ENCODE measurements at regions not wholly inside any gene's neighbourhood (a gene's known extent, or its start where the extent isn't known, plus 50 kb on each side); places are given as distances from the start of the nearest gene placed in this dataset.

DNA sequence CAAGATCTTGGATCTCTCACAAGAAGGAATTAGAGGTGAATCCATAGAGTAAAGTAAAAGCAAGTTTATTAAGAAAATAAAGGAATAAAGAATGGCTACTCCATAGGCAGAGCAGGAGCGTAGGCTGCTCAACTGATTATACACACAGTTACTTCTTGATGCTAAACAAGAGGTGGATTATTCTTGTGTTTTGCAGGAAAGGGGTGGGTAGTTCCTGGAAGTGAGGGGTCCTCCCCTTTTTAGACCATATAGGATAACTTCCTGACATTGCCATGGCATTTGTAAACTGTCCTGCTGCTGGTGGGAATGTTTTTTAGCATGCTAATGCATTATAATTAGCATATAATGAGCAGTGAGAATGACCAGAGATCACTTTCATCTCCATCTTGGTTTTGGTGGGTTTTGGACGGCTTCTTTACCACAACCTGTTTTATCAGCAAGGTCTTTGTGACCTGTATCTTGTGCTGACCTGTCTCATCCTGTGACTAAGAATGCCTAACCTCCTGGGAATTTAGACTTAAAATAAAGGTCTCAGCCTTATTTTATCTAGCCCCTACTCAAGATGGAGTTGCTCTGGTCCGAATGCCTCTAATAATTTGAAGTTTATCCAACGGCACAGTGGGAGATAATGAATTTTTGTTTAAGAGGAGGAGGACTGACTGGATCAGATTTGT, 165.7 kb upstream of the DMRT1 start:
- no peak for DNase-seq

DNA sequence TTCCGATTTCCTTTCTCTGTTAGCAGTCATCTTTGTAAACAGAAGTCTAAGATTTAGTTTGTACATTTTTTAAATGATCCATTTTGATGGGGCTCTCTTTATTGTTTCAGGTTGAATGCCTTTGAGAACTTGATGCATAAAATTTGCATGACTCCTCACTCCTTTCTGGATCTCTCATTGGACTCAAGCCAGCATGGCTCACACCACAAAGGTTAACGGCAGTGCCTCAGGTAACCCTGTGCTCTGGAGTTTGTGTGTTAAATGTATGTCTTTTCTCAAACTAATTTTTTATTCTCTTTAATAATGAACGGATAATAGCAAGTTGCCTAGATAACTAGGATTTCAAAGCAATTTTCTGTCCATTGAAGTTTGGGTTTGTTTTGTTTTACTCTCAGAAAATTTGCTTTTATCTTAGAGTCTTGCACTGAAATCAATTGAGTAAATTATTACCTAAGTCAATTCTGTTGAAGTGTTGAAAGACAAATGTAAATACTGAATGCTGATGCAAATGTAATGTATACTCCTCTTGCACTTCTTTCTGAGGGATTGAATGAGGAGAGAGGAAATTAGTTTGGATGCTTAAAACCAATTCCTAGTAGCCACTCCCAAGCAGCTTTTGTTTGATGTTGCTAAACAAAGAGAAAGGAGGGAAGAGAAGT, 164.6 kb upstream of the DMRT1 start:
- no peak for DNase-seq

DNA sequence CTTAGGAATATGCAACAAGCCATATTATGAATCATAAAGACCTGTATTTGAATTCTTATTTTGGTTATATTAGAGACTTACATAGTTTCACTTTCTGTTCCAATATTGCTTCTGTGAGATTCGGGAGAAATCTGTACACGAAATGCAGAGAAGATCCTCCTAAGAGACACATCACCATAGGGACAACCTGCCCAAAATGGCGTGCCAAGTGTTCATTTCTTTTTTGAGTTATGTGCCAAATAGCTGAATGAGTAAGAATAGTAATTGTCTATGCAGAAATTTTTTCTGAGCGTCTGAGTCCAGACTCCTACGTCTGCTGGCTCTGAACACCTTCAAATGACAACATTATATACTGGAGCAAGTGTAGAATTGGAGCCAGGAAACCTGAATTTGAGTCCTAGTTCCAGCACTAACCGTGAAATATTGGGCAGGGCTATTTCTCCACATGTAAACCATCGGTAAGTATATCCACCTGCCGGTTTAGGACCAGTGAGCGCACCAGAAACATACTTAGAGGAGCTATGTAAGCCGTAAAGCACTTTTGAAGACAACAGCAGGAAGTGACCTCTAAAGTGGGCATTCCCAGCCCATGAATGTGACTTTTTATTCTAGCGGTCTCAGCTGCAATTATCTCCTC, 163.9 kb upstream of the DMRT1 start:
- DNase-seq: no peak

DNA sequence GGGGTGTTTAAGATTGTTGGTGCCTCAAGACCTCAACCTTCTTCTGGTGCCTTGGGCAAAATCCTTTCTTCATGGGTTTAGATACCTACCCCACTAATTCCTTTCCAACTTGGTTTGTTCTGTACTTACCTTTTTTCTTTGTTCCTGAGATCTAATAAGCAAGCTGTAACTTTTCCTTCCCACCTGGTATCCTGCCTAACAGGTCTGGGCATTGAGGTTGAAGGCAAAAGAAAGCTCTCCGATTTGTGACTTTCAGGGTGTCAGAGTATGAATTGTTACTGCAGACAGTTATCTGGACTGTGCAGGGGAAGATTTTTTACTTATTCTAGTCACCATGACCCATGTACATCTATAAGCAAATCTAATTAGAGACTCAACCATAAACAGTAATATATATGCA, 162.6 kb upstream of the DMRT1 start:
- DNase-seq: no peak

DNA sequence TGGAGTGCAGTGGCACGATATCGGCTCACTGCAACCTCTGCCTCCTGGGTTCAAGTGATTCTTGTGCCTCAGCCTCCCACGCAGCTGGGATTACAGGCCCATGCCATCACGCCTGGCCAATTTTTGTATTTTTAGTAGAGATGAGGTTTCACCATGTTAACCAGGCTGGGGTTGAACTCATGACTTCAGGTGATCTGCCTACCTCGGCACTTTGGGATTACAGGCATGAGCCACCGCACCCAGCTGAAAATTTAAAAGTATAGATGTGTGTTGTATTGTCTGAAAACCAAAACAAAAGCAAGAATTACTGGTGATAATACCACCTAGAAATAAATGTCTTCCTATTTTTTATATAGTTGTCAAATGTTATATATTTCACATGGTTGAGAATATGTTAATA, 162.0 kb upstream of the DMRT1 start:
- DNase-seq: no peak

DNA sequence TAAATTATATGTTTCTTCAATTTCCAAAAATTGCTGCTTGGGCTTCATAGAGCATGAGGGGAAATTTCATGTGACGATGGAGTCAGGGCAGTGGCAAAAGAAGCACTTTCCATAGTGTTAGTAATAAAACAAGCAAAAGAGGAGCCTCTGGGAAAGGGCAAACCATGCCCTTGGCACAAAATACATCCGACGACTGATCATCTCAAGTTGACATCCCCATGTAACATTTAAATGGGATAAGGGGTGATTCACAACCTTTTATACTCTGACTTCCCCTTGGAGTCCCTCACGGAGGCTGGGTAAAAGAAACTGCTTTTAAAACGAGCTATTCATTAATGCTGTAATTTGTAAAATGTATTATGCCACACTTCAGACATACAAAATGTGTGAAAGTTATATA, 161.4 kb upstream of the DMRT1 start:
- DNase-seq: no peak

DNA sequence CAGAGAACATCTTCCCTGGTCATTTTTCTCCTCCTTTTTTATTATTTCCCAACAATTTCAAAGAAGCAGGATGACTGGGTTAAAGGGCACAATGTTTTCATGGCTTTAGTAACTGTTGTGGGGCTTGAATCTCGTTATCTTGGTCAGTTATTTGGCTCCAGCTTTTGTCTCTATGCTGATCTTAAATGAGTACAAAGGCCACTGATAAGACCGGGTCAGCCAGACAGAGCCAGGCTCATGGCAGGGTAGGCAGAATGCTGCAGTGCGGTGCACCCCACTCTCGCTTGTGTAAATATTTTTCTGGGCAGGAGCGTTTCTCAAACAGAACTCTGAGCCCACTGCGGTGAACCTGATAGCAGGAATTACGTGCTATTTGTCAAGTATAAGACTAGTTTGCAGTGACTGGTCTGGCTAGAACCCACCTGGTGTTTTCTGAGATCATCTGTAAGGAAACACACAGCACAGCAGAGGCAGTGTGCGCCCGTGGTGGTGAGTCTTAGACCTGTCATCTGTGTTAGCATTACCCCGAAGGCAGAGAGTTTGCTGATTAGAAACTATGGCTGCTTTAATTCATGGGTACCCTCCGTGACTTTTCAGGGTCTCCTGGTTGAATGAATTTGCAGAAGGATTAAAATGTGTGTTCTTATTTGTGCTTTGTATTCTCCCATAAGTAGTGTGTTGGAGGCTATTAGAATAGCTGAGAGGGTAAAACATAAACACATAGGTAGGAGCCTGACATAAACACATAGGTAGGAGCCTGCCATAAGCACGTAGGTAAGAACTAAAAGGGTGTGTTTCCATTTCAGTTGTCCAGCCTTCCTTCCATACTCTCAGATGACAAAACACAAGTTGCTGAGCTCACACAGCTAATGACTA, 158.6 kb upstream of the DMRT1 start:
- peak; percentile 23 for DNase-seq

DNA sequence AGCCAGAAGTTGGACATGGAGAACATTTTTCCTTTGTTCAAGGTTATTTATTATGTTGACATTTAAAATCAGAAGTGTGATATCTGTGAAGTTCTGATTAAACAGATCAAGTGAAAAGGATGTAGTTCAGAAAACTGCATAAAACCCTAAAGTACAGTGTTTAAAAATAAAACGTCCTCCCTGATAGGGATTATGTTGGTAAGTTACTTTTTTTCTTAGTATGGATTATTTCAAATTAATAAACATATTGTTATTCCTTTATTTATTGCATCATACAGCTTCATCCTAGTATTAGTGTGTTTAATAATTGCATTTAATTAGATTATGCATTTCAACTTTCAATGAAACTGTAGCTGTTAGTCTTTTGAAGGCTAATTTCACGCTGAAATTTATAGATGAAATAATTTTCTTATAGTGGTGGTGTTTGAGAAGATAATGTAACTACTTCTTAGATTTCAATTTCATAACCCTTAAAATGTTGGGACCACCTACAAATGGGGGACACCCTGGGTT, 157.9 kb upstream of the DMRT1 start:
- DNase-seq: no peak

DNA sequence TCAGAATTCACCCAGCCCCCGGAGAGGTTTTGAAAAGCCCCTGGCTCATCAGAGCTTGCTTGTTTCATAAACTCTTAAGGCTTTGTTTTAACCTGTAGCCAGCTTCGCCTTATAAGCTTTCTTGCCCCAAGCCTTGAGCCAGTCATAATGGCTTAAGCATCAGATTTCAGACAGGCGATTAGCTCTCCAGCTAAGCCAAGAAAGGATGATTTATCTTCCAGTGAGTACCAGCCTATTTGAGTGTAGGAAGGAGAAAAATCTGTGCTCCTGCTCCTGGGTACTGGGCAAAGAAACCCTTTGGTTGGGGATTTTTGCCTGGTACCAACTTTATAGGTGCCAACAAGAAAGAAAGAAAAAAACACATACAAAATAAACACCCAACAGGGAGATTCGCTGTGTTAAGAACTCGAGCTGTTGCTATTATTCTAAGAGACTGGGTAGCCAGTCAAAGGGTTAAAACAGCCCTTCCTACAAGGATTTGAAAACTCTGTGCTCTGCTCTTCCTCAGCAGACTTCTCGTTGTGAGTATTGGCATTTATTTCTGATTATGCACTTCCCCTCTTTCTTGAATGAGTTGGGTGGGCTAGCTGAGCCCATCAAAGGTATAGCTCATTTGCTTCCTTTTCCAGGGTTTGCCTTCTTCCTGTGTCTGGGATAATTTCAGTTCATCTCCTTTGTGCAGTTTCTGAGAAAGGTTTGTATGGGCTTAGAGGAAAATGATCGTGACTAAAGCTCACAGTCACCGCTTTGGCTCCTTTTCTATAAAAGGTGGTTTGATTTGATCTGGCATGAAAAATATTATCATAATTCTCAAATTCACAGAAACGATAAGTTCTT, 157.2 kb upstream of the DMRT1 start:
- peak; percentile 85 for DNase-seq

DNA sequence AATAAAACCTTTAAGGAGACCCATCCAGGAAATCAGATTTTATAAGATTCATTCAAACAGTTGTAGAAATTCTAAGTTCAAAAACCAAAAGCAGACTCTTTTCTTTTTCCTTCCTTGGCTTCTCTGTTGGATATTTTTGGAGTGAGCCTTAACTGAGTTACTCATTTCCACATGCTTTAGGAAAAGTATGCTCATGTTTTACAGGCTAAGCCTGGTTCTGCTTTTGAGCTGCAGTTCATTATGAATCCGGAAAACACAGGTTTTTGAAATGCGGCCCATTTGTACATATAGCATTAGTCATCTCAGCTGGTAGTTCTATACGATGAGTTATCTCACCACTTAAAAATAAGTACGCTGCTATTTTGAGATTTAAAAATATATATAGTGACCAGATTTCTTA, 156.6 kb upstream of the DMRT1 start:
- DNase-seq: peak; percentile 95

DNA sequence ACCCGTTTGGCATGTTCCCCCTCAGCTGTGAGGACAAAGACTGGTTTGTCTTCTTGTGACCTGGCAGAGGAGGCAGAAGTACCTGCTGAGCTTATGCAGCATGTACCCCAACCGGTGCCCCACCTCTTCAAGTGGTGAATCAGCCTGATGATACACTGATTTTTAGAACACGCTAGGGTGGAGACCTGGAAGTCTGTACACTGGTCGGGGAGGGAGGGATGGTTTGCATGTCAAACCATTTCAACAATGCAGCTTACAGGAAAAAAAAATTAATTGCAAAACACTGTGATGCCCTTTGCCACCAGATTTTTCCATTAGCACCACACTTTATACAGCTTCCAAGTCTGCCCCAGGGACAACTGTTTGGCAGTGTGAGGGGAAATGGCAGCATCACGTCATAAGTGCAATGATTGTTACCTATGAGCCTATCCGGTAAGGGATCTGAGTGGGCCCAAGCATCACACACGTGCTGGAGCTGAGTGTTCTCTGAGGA, 155.1 kb upstream of the DMRT1 start:
- DNase-seq: peak; percentile 43

DNA sequence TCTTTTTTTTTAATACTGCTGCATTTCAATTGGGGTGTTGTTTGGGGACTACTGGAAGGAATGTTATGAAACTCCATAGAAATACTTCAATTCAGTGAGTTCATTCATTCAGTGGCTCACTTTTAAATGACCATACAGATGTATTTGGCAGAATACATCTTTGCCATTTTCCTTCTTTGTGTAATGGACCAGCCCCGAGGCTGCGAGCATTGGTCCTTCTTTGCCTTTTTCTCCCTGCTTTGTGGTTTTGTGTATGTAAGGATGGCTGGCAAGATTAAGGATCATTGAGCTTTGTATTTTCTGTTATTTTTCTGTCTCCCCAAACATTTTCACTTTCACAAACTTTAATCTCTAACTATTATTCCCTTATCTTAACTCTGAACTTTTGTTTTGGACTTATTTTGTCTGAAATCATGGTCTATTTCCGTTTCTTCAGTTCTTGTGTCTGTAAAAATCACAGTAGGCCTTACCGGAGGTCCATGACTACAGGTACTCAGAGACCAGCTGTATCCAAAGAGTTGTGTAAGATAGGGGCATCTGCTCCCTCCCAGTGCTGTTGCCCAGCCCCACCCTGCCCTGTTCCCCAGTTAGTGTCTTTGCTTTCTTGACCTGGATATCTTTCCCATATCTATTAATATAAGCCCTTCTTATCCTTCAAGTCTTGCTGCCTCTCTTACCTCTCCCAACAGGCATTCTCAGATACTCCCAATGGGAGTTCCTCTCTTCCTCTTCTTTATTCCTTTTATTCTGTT, 154.3 kb upstream of the DMRT1 start:
- no peak for DNase-seq

DNA sequence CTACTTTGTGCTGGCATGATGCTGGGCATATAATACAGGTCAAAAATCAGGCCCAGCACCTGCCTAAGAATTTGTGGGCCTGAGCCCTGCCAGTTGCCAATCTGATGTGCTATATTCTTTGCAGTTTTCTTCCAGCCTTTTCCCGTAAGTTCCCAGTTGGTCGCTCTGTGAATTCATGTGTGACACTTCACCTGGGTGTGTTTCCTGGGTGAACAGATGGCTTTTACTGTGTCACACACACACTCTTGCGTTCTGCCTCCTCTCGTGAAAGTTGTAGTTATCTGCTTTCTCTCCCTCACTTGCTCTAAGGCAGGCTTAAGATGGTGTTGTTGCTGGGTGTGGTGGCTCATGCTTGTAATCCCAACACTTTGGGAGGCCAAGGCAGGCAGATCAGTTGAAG, 153.5 kb upstream of the DMRT1 start:
- no peak for DNase-seq

DNA sequence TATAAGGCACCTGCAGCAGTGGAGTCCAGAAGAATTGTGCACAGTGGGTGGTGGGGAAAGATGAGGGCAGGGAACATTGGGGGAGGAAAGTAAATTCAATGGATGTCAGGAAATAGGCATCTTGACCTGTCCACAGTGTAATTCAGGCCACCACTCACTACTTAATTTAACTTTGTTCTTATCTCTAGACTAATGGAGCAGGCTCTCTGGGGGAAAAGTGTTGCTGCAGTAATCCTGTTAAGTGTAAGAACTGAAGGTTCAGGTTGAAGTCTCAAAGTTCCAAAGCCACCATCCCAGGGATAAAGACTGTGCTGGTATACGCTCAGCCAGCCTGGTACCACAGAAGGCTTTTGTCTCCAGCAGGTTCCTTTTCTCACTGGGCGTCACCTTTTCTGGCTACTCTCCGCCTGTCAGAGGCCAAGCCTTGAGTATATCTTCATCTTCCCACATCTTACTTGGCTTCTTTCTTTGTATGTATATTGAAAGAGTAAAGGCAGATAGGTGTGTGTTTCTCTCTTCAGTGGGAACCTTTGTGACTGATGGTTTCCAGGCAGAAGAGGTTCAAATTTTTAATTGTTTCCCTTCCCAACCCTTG, 150.9 kb upstream of the DMRT1 start:
- DNase-seq: no peak

DNA sequence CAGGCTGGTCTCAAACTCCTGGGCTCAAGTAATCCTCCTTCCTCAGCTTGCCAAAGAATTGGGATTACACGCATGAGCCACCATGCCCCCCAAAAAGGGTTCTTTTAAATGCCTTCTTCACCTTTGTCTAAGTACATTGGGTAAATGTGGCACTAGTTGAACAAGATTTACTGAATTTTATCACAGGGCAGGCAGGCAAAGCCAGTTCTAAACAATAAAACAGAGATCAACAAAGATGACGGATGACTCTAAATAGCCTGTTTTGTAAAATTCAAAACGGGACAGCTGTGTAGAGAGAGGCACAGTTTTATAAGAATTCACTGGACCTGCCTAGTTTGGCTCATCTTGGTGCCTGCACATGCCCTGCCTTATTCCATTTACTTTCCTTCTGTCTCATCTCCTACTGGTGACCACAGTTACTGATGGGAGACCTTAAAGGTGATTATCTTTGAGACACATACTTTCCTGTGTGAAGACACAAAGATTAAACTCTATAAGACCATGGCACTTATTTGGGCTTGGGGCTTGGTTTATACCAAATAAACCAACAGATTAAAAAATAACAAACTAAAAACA, 149.6 kb upstream of the DMRT1 start:
- DNase-seq: no peak

DNA sequence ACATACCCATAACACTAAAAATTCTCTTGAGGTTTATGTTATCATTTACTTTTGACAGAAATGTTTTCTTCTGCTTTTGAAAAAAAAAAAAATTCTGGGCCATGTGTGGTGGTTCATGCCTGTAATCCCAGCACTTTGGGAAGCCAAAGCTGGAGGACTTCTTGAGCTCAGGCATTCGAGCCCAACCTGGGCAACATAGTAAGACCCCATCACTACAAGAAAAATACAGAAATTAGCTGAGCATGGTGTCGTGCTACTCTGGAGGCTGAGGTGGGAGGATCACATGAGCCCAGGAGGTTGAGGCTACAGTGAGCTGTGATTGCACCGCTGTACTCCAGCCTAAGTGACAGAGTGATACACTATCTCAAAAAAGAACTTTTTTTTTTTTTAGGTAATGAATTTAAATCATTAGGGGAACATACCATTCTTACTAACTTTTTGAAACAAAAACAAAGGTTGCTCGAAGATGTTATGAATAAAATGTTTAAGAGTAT, 148.8 kb upstream of the DMRT1 start:
- DNase-seq: no peak

DNA sequence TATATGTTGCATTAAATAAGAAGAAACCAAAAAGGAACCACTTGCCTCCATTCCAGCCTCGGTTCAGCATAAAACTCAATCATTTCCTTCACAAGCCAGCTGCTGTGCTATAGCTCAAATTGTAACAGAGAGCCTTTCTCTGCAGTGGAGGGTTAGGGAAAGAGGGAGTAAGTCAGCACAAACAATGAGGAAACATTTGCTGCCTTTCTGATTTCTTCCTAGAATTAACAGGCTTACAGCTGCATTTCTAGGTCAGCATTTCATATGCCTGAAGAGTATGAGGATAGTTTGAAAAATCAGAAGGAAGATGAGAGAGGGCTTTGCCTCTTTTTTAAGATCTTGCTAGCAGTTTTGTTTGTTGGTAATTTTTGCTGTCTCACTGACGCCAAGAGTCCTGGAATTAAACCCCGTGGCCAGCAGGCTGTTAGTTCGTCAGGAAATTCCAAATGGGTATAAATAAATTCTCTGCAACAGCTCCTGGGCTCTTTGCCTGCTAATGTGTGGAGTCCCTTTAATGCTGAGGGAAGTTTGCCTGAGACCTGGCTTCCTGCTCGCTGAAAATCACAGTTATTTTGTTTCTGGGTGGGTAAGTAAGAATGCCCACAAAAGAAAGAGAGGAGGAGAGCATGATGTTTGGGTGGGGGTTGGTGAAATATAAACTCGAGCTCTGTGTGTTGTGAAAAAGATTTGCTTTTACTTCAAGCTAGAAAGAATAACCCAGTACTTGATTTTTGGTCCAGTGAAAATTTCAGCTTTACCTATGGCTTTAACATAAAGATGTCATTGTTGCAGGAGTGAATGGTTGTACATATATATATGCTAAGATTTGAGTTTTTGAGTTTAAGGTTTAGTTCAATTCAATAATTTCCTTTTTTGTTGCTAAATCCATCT, 148.1 kb upstream of the DMRT1 start:
- peak; percentile 90 for DNase-seq

DNA sequence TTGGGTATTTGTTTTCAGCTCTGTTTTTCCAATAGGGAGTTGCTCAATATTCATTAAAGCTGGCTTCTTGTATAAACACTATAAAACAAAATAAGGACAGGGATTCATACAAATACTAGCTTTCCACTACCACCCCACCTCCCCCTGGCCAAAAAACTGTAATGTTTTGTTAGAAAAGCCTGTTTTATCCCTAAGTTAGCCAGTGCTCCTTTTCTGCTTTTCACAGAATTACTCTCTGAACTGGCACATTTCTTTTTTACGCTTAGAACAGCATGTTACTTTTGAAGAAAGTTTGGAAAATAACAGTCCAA, 147.4 kb upstream of the DMRT1 start:
- no peak for DNase-seq

DNA sequence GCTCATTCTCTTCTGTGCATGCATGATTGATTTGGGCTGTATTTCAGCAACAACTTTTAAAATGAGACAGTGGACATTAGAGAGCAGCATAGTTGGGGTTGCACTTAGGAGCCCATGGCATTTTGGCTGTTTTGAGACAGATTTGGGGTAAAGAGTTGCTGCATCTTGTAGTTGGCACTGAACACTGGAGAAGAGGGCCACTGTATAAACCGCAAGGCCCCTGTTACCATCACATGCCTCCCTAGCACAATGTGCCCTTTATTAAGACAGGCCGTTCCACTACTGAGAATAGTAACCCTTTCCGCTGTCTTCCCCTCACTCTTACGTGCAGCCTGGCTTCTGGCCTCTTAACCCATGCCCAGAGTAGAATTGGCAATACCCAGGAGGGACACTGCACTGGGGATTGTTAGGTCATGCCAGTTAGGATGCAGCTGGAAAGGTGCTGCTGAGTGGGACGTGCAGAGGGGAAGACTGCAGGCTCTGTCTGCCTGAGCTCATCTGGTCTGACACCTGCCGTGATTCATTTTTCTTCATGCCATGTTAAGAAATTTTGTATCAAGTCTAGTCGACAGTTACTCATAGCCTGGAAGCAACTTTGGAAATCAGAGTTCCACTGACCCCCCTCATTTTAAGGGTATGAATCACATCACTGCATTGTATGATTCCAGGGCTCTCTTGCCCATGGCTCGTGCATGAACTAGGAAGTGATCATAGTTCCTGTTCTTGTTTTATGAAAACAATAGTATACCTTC, 146.9 kb upstream of the DMRT1 start:
- DNase-seq: peak; percentile 96
